HepG2 (cell line): ENCODE measurements at regions not wholly inside any gene's neighbourhood (a gene's known extent, or its start where the extent isn't known, plus 50 kb on each side); places are given as distances from the start of the nearest gene placed in this dataset.

Experiments
- ATAC-seq: fragments of 200-7000 bp; cut with Tn5 transposase; 3 replicates; pipeline ENCODE4 v1.9.1; 2020; ENCODE audit warnings: mild to moderate bottlenecking, moderate library complexity
- BruUV-seq: library from RNA; stranded (reverse); fragments of 400-500 nt; replicated peaks from 2 replicates; lab custom pipeline; 2021; lab: Mats Ljungman, UMichigan
- CTCF ChIA-PET: fragments of 300-600 bp; formaldehyde crosslinking; extraction: SDS; loops from one replicate; lab custom pipeline; 2021; ENCODE audit warnings: low total read pairs, inconsistent platforms, low intra/inter-chr PET ratio; lab: Yijun Ruan, JAX
- POLR2A ChIA-PET: fragments of 350-600 bp; sonication (Branson Sonifier 250); formaldehyde crosslinking; loops from one replicate; lab custom pipeline; 2020; ENCODE audit warnings: antibody characterized with exemption, inconsistent platforms; lab: Yijun Ruan, JAX
- DNase-seq: peaks from one replicate; pipeline ENCODE4 v3.0.0-alpha.2; 2015; ENCODE audit warnings: low spot score
- FAIRE-seq: peaks from 3 replicates; lab custom pipeline; 2011; peaks lifted over from hg19 to GRCh38; lab: Jason Lieb, UNC
- H2AFZ ChIP-seq: one replicate; pipeline ENCODE4 v1.6.1; 2011; ENCODE audit warnings: low read length, inconsistent platforms
- H3K27ac ChIP-seq: fragments of 300-600 bp; 3 replicates; pipeline ENCODE4 v1.8.0; 2011; ENCODE audit warnings: mixed run types, mild to moderate bottlenecking, mixed read lengths, low read length, inconsistent platforms; ENCODE audit not compliant: insufficient read depth; ENCODE audit errors: extremely low read length
- H3K27me3 ChIP-seq, 2 experiments: fragments of 200-600 bp in 1 of 2; 2 replicates in 1 of 2; 3 replicates in 1 of 2; pipeline versions ENCODE4 v1.6.0 to v1.8.0; 2011; ENCODE audit warnings: low read length in 2 of 2, mild to moderate bottlenecking in 2 of 2, moderate library complexity in 2 of 2, inconsistent platforms in 1 of 2; ENCODE audit not compliant: insufficient read depth in 2 of 2, control insufficient read depth in 1 of 2
- H3K36me3 ChIP-seq, 2 experiments: fragments of 200-600 bp in 1 of 2; replicated peaks in 1 of 2; 2 replicates in 1 of 2; 3 replicates in 1 of 2; pipeline versions ENCODE4 v1.5.1 to v1.8.0; 2011; ENCODE audit warnings: low read length in 2 of 2, inconsistent platforms in 1 of 2; ENCODE audit not compliant: insufficient read depth in 2 of 2, control insufficient read depth in 1 of 2
- H3K4me1 ChIP-seq: 2 replicates; pipeline ENCODE4 v1.5.1; 2012; ENCODE audit warnings: low read length, inconsistent platforms; ENCODE audit not compliant: insufficient read depth
- H3K4me2 ChIP-seq: 2 replicates; pipeline ENCODE4 v1.6.0; 2011; ENCODE audit warnings: low read depth, low read length, inconsistent platforms
- H3K4me3 ChIP-seq, 3 experiments: fragments of 200-600 bp in 1 of 3; sonication (generic), shearing (Covaris generic) in 1 of 3; replicated peaks in 1 of 3; 2 replicates each; pipeline ENCODE4 v1.5.1; 2011 to 2016; ENCODE audit warnings: low read length in 3 of 3, inconsistent platforms in 2 of 3, low read depth in 2 of 3, mild to moderate bottlenecking in 2 of 3, control low read depth in 1 of 3, mixed read lengths in 1 of 3; ENCODE audit not compliant: insufficient read depth in 1 of 3
- H3K79me2 ChIP-seq: one replicate; pipeline ENCODE4 v1.6.1; 2011; ENCODE audit warnings: low read length, inconsistent platforms; ENCODE audit not compliant: insufficient read depth
- H3K9ac ChIP-seq: 2 replicates; pipeline ENCODE4 v1.6.0; 2011; ENCODE audit warnings: mild to moderate bottlenecking, low read depth, low read length, inconsistent platforms; ENCODE audit not compliant: insufficient read depth
- H3K9me3 ChIP-seq: 2 replicates; pipeline ENCODE4 v1.5.1; 2012; ENCODE audit warnings: mild to moderate bottlenecking, low read length
- H4K20me1 ChIP-seq: 2 replicates; pipeline ENCODE4 v1.6.0; 2011; ENCODE audit warnings: inconsistent platforms, mild to moderate bottlenecking, low read length, moderate library complexity; ENCODE audit not compliant: insufficient read depth
- ATRX ChIP-seq: sonication (generic); formaldehyde crosslinking; IDR thresholded peaks from 2 replicates; pipeline ENCODE4 v1.4.0; 2020; ENCODE audit warnings: missing genetic modification reagents, borderline replicate concordance
- BCL6 ChIP-seq: IDR thresholded peaks from 2 replicates; pipeline ENCODE4 v1.6.1; 2016; ENCODE audit warnings: missing genetic modification reagents, missing compliant biosample characterization
- CREB1 ChIP-seq, 2 experiments: fragments of 450-650 bp in 1 of 2; IDR thresholded peaks; 2 replicates each; pipeline ENCODE4 v1.6.1; 2016 to 2017; ENCODE audit warnings: control low read depth in 1 of 2, mild to moderate bottlenecking in 1 of 2, missing compliant biosample characterization in 1 of 2, missing genetic modification characterization in 1 of 2
- ETV5 ChIP-seq: IDR thresholded peaks from 2 replicates; pipeline ENCODE4 v1.6.1; 2018; ENCODE audit warnings: missing biosample characterization, missing genetic modification reagents, inconsistent platforms, borderline replicate concordance
- GZF1 ChIP-seq: sonication (generic); formaldehyde crosslinking; IDR thresholded peaks from 2 replicates; pipeline ENCODE4 v1.5.1; 2020; ENCODE audit warnings: mild to moderate bottlenecking, missing genetic modification reagents
- KDM4B ChIP-seq: sonication (generic); formaldehyde crosslinking; IDR thresholded peaks from 2 replicates; pipeline ENCODE4 v1.4.0; 2020; ENCODE audit warnings: missing genetic modification reagents
- REXO4 ChIP-seq: sonication (generic); formaldehyde crosslinking; IDR thresholded peaks from 2 replicates; pipeline ENCODE4 v1.8.0; 2022; ENCODE audit warnings: missing genetic modification reagents, mild to moderate bottlenecking, borderline replicate concordance
- SOX13 ChIP-seq, 3 experiments: fragments of 450-650 bp in 1 of 3; sonication (generic) in 1 of 3; formaldehyde crosslinking in 1 of 3; IDR thresholded peaks in 2 of 3; conservative IDR thresholded peaks in 1 of 3; 2 replicates each; pipeline versions ENCODE4 v1.5.0 to v1.6.1; 2016 to 2020; ENCODE audit warnings: antibody characterized with exemption in 1 of 3, mild to moderate bottlenecking in 1 of 3, missing compliant biosample characterization in 1 of 3, missing genetic modification reagents in 1 of 3, moderate library complexity in 1 of 3
- SOX6 ChIP-seq, 2 experiments: fragments of 450-650 bp in 1 of 2; sonication (generic) in 1 of 2; formaldehyde crosslinking in 1 of 2; IDR thresholded peaks; 2 replicates each; pipeline versions ENCODE4 v1.4.0 to v1.6.1; 2017 to 2020; ENCODE audit warnings: antibody characterized with exemption in 1 of 2, mild to moderate bottlenecking in 1 of 2, missing genetic modification reagents in 1 of 2
- XRCC5 ChIP-seq: fragments of 200-400 bp; formaldehyde crosslinking; optimal IDR thresholded peaks from 2 replicates; pipeline ENCODE3; 2017; ENCODE audit warnings: mild to moderate bottlenecking, low read length
- ZFAT ChIP-seq: sonication (generic); formaldehyde crosslinking; conservative IDR thresholded peaks from 2 replicates; pipeline ENCODE4 v1.8.1; 2023; ENCODE audit warnings: missing genetic modification reagents, inconsistent platforms
- WGBS: methylation state at CpG from one replicate; pipeline ENCODE4 v1.1.6; 2017; ENCODE audit warnings: low lambda C conversion rate; 5-methylcytosine and 5-hydroxymethylcytosine counted together
- in situ Hi-C: cut with HindIII; loops from 2 replicates; pipeline ENCODE4 v1.10.0; 2017; ENCODE audit warnings: low pct_unique_long_range_greater_than_20kb; ENCODE audit not compliant: extremely low pct_ligation_motif_present
- intact Hi-C: fragments of 100-400 bp; cut with micrococcal nuclease; formaldehyde crosslinking; loops from one replicate; pipeline ENCODE4 v1.10.0; 2022; ENCODE audit not compliant: unreplicated experiment
- TF ChIP-seq, protein P1 (sequence below): sonication (generic); formaldehyde crosslinking; IDR thresholded peaks from 2 replicates; pipeline ENCODE4 v1.4.0; 2020; ENCODE audit warnings: missing genetic modification reagents
- TF ChIP-seq, protein P2 (sequence below): sonication (generic); formaldehyde crosslinking; IDR thresholded peaks from 2 replicates; pipeline ENCODE4 v1.4.0; 2020; ENCODE audit warnings: missing genetic modification reagents

DNA sequence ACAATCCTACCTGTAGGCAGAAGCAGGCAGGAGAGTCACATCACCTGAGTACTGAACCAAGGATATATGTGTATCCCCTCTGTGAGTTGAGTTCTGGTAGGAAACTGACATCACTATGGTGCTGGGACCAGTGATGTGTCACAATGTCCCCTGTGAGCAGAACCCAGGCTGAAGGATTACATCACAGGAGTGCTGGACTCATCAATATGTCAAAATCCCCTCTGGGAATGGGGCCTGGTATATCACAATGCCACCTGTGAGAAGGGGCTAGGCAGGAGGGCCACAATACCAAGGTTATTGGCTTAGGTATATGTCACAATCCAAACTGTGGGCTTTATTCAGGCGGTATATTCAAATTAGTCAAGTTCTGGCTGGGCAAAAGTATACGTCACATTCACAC is 2098.3 kb downstream of the TP53TG3F start:
- Histone ChIP-seq H3K4me1 (no peaks in the 10 kb centered on the region), H3K4me2 (no peak overlapping the region), H3K27ac (no peak overlapping the region), H3K27me3 (no peaks in the 10 kb centered on the region), H4K20me1 (no peaks in the 10 kb centered on the region), H3K36me3 (no peaks in the 10 kb centered on the region), H3K79me2 (no peaks in the 10 kb centered on the region), H3K9ac (no peak overlapping the region), H3K9me3 (peaks cover 98% of the 10 kb centered on the region), H2AFZ (no peak overlapping the region), H3K4me3 (no peak overlapping the region)
- 0 out of 2 replicates have a peak, but pooled peaks have one; percentile 0 for TF ChIP-seq CREB1 (IDR thresholded peaks at IDR 0.05)
- TF ChIP-seq CREB1 (CRISPR knock-in tag; IDR thresholded peaks at IDR 0.05) = no peak
- no peak for TF ChIP-seq ETV5 (CRISPR knock-in tag)
- DNase-seq (no peak), FAIRE-seq (no peak), ATAC-seq (no peak)
- intact Hi-C loops = no loop called here
- POLR2A ChIA-PET = no interaction called here
- WGBS = 17% methylated on average over 2 of the region's 2 CpGs
- in situ Hi-C loops = no loop called here
- BruUV-seq = no TSS peak
- CTCF ChIA-PET = no interaction called here

DNA sequence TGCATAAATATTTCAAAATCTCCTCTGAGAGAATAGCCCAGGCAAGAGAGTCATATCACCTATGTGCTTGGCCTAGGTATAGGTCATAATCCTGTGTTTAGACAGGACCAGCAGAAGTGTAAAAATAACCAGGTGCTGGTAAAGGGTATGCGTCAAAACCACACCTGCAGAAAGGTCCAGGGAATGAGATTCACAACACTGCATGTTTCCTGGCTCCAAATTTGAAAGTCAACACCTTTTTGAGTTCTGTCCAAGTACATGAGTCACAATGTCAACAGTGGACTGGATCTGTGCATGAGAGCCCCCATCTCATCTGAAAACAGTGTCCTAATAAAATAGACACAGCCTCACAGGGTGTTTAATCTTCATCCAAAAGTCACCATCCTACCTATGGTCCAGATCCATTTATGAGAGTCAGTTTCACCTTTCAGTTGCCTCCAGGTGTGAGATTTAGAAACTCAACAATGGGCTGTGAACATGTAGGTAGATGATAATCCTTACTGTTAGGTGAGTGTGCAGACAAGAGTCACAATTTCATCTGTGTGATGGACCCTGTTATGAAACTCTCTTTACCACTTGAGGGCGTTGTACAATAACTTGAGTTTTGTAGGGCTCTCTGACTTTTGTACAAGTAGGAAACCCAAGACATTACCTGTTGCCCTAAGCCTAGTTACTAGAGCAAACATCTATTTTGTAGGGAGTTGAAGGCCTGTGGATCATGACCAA is 2100.7 kb downstream of the TP53TG3F start:
- no peak for FAIRE-seq
- TF ChIP-seq, protein P1, sequence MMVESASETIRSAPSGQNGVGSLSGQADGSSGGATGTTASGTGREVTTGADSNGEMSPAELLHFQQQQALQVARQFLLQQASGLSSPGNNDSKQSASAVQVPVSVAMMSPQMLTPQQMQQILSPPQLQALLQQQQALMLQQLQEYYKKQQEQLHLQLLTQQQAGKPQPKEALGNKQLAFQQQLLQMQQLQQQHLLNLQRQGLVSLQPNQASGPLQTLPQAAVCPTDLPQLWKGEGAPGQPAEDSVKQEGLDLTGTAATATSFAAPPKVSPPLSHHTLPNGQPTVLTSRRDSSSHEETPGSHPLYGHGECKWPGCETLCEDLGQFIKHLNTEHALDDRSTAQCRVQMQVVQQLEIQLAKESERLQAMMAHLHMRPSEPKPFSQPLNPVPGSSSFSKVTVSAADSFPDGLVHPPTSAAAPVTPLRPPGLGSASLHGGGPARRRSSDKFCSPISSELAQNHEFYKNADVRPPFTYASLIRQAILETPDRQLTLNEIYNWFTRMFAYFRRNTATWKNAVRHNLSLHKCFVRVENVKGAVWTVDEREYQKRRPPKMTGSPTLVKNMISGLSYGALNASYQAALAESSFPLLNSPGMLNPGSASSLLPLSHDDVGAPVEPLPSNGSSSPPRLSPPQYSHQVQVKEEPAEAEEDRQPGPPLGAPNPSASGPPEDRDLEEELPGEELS (CRISPR knock-in tag) = no peak
- no peak for TF ChIP-seq XRCC5
- no peak for TF ChIP-seq SOX13 (IDR thresholded peaks at IDR 0.05)
- TF ChIP-seq SOX13 (CRISPR knock-in tag; conservative IDR thresholded peaks at IDR 0.05 in 1 of 2, IDR thresholded peaks at IDR 0.05 in 1 of 2) = no peak
- no peak for TF ChIP-seq REXO4
- no peak for TF ChIP-seq SOX6 (IDR thresholded peaks at IDR 0.05)
- TF ChIP-seq SOX6 (CRISPR knock-in tag; IDR thresholded peaks at IDR 0.05) = no peak
- TF ChIP-seq GZF1 (CRISPR knock-in tag) = no peak
- no peak for TF ChIP-seq BCL6 (CRISPR knock-in tag)
- TF ChIP-seq ATRX (CRISPR knock-in tag) = no peak
- no peak for TF ChIP-seq ZFAT (CRISPR knock-in tag)
- TF ChIP-seq, protein P2, sequence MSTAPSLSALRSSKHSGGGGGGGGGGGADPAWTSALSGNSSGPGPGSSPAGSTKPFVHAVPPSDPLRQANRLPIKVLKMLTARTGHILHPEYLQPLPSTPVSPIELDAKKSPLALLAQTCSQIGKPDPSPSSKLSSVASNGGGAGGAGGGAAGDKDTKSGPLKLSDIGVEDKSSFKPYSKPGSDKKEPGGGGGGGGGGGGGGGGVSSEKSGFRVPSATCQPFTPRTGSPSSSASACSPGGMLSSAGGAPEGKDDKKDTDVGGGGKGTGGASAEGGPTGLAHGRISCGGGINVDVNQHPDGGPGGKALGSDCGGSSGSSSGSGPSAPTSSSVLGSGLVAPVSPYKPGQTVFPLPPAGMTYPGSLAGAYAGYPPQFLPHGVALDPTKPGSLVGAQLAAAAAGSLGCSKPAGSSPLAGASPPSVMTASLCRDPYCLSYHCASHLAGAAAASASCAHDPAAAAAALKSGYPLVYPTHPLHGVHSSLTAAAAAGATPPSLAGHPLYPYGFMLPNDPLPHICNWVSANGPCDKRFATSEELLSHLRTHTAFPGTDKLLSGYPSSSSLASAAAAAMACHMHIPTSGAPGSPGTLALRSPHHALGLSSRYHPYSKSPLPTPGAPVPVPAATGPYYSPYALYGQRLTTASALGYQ (CRISPR knock-in tag) = no peak
- TF ChIP-seq KDM4B (CRISPR knock-in tag) = no peak

More for the DNA sequence above, 2100.7 kb downstream of the TP53TG3F start:
- Histone ChIP-seq H3K27ac (no peak overlapping the region), H3K9ac (no peak overlapping the region), H3K36me3 (no peaks in the 10 kb centered on the region), H3K4me3 (no peak overlapping the region), H3K4me2 (no peak overlapping the region), H3K27me3 (no peaks in the 10 kb centered on the region), H3K4me1 (no peaks in the 10 kb centered on the region), H4K20me1 (no peaks in the 10 kb centered on the region), H2AFZ (no peak overlapping the region), H3K9me3 (peaks cover 99% of the 10 kb centered on the region), H3K79me2 (no peaks in the 10 kb centered on the region)
- ATAC-seq (no peak), DNase-seq (no peak)
- in situ Hi-C loops = no loop called here
- CTCF ChIA-PET = no interaction called here
- WGBS = 47% methylated on average over 2 of the region's 2 CpGs
- no TSS peak for BruUV-seq
- intact Hi-C loops = no loop called here
- POLR2A ChIA-PET = no interaction called here
